ENCODE measurements at regions not wholly inside any gene's neighbourhood (a gene's known extent, or its start where the extent isn't known, plus 50 kb on each side); places are given as distances from the start of the nearest gene placed in this dataset.

DNA sequence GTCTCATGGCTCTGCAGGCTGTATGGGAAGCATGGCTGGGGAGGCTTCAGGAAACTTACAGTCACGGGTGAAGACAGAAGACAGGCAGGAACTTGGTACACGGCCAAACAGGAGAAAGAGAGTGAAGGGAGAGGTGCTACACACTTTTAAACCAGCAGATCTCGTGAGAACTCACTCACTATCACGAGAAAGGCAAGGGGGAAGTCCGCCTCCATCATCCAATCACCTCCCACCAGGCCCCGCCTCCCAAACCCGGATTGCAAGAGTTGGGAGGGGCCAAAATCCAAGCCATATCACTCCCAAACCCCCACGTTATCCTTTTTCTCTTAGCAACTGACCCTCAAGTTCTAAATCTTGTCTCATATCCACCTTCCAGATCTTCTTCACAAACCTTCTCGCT, 1710.5 kb upstream of the TENM3 start:
- Mint-ChIP-seq H3K4me3 (ENCODE audit: low read depth) (no peak overlapping the region), H3K27me3 (no peaks in the 10 kb centered on the region), H3K4me1 (ENCODE audit: low read depth) (peaks cover 15% of the 10 kb centered on the region), H3K9me3 (ENCODE audit: low read depth) (no peaks in the 10 kb centered on the region), H3K36me3 (ENCODE audit: insufficient read depth) (no peaks in the 10 kb centered on the region), H3K27ac (no peak overlapping the region)
- TF ChIP-seq, protein P1, sequence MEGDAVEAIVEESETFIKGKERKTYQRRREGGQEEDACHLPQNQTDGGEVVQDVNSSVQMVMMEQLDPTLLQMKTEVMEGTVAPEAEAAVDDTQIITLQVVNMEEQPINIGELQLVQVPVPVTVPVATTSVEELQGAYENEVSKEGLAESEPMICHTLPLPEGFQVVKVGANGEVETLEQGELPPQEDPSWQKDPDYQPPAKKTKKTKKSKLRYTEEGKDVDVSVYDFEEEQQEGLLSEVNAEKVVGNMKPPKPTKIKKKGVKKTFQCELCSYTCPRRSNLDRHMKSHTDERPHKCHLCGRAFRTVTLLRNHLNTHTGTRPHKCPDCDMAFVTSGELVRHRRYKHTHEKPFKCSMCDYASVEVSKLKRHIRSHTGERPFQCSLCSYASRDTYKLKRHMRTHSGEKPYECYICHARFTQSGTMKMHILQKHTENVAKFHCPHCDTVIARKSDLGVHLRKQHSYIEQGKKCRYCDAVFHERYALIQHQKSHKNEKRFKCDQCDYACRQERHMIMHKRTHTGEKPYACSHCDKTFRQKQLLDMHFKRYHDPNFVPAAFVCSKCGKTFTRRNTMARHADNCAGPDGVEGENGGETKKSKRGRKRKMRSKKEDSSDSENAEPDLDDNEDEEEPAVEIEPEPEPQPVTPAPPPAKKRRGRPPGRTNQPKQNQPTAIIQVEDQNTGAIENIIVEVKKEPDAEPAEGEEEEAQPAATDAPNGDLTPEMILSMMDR (IDR thresholded peaks at IDR 0.05; ENCODE audit: unreplicated experiment) = no peak
- no peak for DNase-seq (ENCODE audit: low spot score, unreplicated experiment)

DNA sequence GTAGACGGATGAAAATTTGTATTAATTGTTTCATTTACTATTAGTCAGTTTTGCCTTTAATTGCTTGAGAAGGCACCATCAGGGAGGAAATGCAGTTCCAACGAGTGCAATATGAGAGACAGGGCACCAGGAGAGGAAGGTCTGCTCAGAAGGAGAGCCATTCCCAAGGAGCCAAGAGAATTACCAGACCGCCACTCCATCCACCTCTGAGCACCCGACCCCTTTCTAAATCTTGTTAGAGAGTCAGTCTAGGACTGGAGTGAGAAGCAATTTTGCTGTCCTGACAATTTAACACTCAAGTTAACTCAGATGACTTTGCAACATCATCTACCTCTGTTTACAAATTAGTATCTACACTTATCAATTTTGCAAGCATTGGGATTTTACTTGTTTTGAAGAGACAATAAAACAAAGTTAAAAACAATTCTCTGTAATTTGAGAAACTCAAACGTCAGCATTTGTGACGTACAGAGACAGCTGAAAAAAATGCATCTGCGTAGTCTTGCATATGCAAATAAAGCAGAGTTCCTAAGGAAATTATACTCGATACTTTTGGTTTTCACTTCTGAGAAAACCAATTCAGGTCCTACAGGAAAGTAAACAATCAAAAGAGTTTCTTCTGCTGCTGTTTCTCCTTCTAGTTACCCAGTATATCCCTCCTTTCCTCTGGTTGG, 1704.7 kb upstream of the TENM3 start:
- Mint-ChIP-seq H3K27me3 (no peaks in the 10 kb centered on the region), H3K27ac (no peak overlapping the region), H3K4me3 (ENCODE audit: low read depth) (no peak overlapping the region), H3K9me3 (ENCODE audit: low read depth) (no peaks in the 10 kb centered on the region), H3K36me3 (ENCODE audit: insufficient read depth) (no peaks in the 10 kb centered on the region), H3K4me1 (ENCODE audit: low read depth) (peaks cover 15% of the 10 kb centered on the region)
- no peak for DNase-seq (ENCODE audit: low spot score, unreplicated experiment)
- TF ChIP-seq, protein P1 (IDR thresholded peaks at IDR 0.05; ENCODE audit: unreplicated experiment) = no peak

DNA sequence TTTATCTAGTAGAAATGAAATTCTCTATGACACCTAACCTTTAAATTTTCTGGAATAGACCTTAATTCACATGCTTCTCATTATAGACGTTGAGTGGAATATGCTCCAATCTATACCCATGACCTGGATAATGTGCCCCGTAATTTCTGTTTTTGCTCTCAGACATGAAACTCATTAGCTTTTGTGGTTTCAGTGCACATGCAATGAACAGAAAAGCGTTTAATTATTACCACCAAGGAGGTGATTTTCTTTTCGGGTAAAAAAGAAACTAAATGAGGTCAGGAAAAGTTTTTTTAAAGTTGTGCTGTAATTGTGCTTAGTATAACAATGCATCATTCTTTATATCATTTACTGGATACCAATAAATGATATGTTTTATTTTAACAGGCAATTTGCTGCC, 1703.9 kb upstream of the TENM3 start:
- Mint-ChIP-seq H3K27me3 (no peaks in the 10 kb centered on the region), H3K9me3 (ENCODE audit: low read depth) (no peaks in the 10 kb centered on the region), H3K27ac (no peak overlapping the region), H3K36me3 (ENCODE audit: insufficient read depth) (no peaks in the 10 kb centered on the region), H3K4me1 (ENCODE audit: low read depth) (peaks cover 14% of the 10 kb centered on the region), H3K4me3 (ENCODE audit: low read depth) (no peak overlapping the region)
- TF ChIP-seq, protein P1 (IDR thresholded peaks at IDR 0.05; ENCODE audit: unreplicated experiment) = no peak
- DNase-seq (ENCODE audit: low spot score, unreplicated experiment) = no peak

DNA sequence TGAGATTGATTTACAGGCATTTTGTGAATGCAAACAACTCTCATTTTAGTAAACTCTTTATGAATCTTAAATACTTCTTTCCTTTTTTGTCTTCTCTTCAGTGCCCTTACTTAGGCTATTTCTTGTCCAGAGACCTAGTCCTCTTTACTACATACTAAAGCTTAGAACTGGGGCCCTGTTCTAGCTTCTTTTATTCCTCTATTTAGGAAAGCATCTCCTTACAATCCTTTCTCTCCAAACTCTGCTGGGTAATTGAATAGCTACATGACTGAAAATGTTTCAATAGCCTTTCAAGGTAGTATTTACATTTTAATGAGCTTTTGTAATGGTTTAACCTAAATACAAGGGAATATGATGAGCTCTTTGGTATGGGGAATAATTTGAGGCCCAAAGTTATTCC, 1701.5 kb upstream of the TENM3 start:
- H3K27me3 Mint-ChIP-seq = no peaks in the 10 kb centered on the region
- no peak overlapping the region for H3K4me3 Mint-ChIP-seq (ENCODE audit: low read depth)
- H3K27ac Mint-ChIP-seq = no peak overlapping the region
- no peaks in the 10 kb centered on the region for H3K36me3 Mint-ChIP-seq (ENCODE audit: insufficient read depth)
- TF ChIP-seq, protein P1 (IDR thresholded peaks at IDR 0.05; ENCODE audit: unreplicated experiment) = no peak
- H3K4me1 Mint-ChIP-seq (ENCODE audit: low read depth) = no peaks in the 10 kb centered on the region
- H3K9me3 Mint-ChIP-seq (ENCODE audit: low read depth) = no peaks in the 10 kb centered on the region
- DNase-seq (ENCODE audit: low spot score, unreplicated experiment) = no peak

DNA sequence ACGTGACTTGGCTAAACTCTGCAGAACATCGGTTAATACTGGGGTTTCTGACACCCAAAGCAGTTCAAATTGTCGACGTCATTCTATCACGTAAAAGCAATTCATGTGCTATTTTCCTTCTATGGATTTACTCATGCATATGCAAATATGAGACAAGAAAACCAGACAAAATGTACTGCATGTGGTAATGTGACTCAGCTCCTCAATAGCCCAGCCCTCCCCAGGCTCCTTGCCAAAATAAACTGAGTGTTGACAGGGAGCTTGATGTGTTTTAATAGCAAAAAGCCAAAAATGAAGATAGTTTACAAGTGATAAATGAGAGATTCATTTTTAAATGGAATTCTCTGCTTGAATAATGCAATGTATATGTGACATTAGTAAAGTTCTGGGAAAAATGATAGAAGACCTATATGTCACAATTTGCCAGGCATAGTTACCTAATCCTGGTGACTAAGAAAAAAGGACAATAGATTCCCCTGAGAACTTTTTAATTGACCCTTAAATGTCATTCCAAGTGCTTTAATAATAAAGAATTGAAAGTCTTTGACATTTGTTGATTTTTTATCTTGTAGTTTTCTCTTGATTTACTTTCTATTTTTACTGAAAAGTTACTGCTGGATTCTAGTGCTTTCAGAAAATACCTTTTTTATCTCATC, 1700.6 kb upstream of the TENM3 start:
- Mint-ChIP-seq H3K36me3 (ENCODE audit: insufficient read depth) (no peaks in the 10 kb centered on the region), H3K27ac (no peak overlapping the region), H3K4me1 (ENCODE audit: low read depth) (no peaks in the 10 kb centered on the region), H3K27me3 (no peaks in the 10 kb centered on the region), H3K9me3 (ENCODE audit: low read depth) (no peaks in the 10 kb centered on the region), H3K4me3 (ENCODE audit: low read depth) (no peak overlapping the region)
- TF ChIP-seq, protein P1 (IDR thresholded peaks at IDR 0.05; ENCODE audit: unreplicated experiment) = no peak
- no peak for DNase-seq (ENCODE audit: low spot score, unreplicated experiment)
